GM12875 (cell line): ENCODE measurements at regions not wholly inside any gene's neighbourhood (a gene's known extent, or its start where the extent isn't known, plus 50 kb on each side); places are given as distances from the start of the nearest gene placed in this dataset.

ENCODE experiments used
- H3K4me3 ChIP-seq: one replicate; pipeline ENCODE4 v1.5.1; 2011; ENCODE audit warnings: low read depth, low read length, control low read depth
- CTCF ChIP-seq: IDR thresholded peaks from 2 replicates; pipeline ENCODE4 v1.5.1; 2011; ENCODE audit warnings: low read depth, mild to moderate bottlenecking, control low read depth, inconsistent platforms, low read length, moderate library complexity, borderline replicate concordance; ENCODE audit not compliant: insufficient read depth

DNA sequence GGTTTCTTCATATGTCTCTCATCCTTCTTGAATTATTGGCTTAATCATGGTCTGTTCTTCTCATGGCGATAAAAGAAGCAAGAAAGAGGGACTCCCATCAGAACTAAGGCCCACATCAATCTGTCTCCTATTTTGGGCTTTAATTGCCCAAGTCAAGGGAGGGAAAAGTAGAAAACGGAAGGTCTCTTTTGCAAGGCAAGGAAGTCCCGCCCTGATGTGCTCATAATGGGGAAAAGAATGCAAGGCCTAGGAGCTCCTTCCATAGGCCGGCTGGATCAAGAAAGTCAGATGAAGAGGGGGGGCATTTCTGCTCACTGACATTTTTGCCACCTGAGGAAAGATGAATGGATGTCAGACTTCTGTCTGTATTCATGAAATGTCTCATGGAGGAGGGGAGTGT, 127.7 kb upstream of the RPS6KA3 start:
- TF ChIP-seq CTCF = no peak
- H3K4me3 ChIP-seq = no peak overlapping the region

DNA sequence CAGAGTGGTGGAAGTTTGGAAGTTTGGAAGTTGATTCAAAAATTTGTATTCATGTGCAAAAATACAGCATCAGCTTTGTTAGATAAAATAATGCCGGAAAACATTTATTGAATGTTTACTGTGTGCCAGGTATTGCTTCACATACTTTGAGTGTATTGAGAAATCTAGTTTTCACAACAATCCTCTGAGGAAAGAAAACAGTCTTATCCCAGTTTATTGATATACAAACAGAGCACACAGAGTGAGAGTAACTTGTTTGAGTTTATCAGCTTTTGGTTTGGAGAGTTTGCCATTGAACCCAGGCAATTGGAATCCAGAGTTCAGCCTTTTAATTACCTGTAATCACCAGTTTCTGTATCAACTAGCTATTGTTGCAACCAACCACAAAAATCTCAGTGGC, 127.2 kb upstream of the RPS6KA3 start:
- H3K4me3 ChIP-seq = no peak overlapping the region
- TF ChIP-seq CTCF = no peak

DNA sequence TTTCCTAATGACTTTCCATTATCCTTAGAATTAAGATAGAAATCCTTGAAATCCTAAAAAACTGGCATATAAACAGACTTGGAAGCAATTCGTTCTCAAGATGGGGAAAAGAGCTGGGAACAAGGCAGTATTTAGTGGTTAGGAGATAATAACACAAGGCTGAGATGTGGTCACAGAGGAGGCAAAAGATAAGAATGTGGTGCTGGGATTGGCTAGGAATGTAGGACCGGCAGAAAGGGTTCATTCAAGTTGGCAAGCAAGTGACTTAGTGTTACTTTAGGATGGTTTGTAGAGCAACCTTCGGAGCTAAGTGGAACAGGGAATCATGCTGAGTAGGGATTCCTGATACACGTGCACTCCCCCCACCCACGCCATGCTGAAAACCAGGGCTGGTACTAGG, 121.9 kb upstream of the RPS6KA3 start:
- H3K4me3 ChIP-seq = no peak overlapping the region
- TF ChIP-seq CTCF = no peak

DNA sequence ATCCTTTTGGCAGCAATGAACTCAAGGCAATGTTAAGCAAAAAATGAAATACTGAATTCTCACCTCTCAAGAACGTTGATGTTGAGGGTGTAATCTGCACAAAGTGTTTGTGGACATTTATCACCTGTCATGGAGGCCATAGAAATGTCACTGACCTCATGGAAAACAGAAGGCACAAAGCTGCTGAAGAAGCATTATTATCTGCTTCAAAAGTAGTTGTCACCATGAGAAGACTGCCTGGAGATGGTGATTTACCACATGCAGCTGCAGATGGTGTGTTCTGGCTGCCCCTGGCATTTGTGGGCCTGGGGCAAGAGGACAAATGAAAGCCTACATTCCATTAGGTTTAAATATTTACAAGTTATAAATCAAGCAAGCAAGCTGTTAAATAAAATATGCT, 116.8 kb upstream of the RPS6KA3 start:
- no peak for TF ChIP-seq CTCF
- no peak overlapping the region for H3K4me3 ChIP-seq

- TF ChIP-seq CTCF = no peak
- no peak overlapping the region for H3K4me3 ChIP-seq
These were observed 116.0 kb upstream of the RPS6KA3 start for GRCh38 chrX:20382518-20383297.

DNA sequence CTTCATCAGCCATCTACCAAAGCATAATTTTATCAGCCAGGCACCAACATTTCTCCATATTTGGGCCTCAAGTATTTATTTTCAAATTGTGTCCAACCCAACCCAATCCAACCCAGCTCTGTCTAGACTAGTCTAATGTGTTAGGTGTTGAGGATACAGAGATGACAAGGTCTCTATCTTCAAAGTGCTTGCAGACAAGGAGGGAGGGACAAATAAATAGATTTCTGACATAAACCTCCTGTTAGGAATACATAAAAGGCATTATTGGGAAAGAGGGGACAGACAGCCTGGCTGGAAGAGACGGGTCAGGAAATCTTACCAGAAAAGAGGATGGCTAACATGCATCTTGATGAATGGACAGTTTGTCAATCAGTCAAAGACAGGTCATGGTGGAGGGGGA, 115.4 kb upstream of the RPS6KA3 start:
- TF ChIP-seq CTCF = no peak
- no peak overlapping the region for H3K4me3 ChIP-seq

DNA sequence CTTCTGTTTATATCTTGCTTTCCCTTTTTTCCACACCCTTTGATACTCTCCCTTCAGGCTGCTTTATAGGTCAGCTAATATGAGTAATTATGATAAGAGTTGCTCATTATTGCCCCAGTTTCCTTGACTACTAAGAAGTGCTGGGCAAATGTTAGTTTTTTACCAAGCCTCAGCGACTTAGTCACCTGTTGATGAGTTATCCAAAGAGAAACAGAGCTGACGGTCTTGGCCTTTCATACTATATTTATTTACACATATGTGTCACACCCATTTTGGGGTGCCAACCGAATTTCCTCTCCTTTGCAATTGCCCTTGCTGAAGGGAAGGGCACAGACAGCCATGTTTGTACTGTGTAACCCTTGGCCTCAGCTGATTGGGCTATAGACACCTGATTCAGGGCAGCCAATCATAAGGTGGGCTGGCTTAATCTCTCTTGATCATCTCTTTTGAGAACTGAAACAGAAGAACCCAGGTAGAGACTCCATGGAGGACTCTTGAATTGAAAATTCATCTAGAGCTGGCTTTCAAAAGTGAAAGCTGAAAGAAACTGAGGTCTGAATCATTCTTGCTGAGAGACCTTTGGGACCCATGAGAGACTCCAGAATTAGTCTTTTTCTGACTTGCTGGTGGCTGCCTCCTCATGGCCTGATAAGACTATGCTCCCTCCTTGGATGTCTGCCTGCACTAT, 111.7 kb upstream of the RPS6KA3 start:
- TF ChIP-seq CTCF = no peak
- no peak overlapping the region for H3K4me3 ChIP-seq
